GM12864 (cell line): ENCODE measurements at regions not wholly inside any gene's neighbourhood (a gene's known extent, or its start where the extent isn't known, plus 50 kb on each side); places are given as distances from the start of the nearest gene placed in this dataset.

Experiments used
- DNase-seq: peaks from one replicate; pipeline ENCODE4 v3.0.0-alpha.2; 2011; ENCODE audit warnings: low read depth
- H3K4me3 ChIP-seq: 2 replicates; pipeline ENCODE4 v1.5.1; 2011; ENCODE audit warnings: mild to moderate bottlenecking, low read depth, low read length, control low read depth
- CTCF ChIP-seq: IDR thresholded peaks from 2 replicates; pipeline ENCODE4 v1.5.1; 2011; ENCODE audit warnings: low read depth, mild to moderate bottlenecking, moderate library complexity, low read length, control low read depth, inconsistent platforms; ENCODE audit errors: missing control alignments

- no peak overlapping the region for H3K4me3 ChIP-seq
- TF ChIP-seq CTCF: no peak
- no peak for DNase-seq
Observed at GRCh38 chr1:34409689-34410229, 233.1 kb downstream of the C1orf94 start.

DNA sequence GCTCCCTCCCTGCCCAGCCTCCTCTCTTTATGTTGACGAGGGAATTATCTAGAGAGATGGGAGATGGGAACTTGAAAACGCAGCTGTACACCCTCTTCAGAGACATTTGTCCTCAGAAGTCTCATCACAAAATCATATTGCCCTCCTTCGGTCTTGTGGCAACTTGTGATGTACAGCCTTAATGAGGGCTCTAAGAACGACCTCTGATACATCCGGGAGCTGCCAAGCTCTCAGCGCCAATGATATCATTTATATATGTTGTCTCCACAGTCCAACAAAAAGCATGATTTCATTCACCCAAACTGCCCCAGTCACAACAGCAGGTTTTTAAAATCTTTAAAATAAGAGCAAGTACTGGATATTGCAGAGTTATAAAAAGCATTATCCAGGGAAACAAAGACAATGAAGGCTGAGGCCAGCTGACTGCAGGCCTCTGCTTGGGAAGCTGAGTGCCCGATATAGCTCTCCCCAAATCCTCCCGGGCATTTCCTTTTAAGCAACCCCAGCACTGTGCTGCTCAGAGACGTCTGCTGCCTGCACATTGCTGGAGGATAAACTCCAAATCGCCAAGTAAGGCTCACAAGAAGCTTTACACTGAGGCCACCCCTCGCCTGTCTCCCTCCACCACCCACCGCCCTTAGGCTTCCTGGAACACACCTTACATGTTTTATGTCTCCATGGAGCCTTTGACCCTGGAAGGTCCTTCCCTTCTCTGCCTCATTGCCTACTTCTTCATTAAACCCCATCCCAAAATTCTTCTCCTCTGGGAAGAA, 236.1 kb downstream of the C1orf94 start:
- DNase-seq: no peak
- no peak for TF ChIP-seq CTCF
- H3K4me3 ChIP-seq: no peak overlapping the region

DNA sequence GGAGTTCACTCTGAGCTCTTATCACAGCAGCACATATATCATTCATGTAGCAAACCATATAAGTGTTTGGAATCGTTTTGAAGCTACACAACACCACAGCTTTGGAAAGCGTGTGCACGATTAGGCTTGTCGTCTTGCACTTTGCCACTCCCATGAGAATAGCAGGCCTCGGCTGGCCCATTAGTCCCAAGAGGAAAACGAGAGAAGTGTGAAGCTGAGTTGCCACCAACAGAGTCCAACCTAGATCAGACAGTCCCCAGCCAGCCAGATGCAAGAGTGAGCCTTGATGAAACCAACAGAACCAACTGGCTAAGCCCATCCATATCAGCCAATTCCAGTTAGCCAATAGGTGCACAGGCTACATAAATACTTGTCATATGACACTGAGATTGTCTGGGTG, 238.4 kb downstream of the C1orf94 start:
- no peak for TF ChIP-seq CTCF
- DNase-seq: no peak
- no peak overlapping the region for H3K4me3 ChIP-seq

DNA sequence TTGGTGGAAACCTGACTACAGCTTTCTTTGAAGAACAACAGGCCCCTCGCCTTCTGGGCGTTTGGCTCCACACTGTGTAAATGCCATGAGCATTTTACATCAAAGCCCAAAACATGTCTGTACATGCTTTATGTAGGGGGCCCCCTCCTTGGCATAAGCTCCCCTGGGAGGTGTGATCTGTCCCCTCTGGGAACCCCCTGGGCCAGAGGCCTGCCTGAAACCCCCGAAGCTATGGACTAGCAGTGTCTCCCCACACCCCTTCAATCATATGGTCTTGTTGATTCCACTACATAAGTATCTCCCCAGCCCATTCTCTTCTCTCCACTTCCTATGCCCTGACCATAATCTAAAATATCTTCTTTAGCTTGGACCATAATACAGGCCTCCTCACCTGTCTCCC, 241.5 kb downstream of the C1orf94 start:
- TF ChIP-seq CTCF: no peak
- no peak overlapping the region for H3K4me3 ChIP-seq
- DNase-seq: no peak

- no peak for TF ChIP-seq CTCF
- no peak overlapping the region for H3K4me3 ChIP-seq
- DNase-seq: no peak
Observed at GRCh38 chr1:34419663-34420136, 243.0 kb downstream of the C1orf94 start.

- no peak for DNase-seq
- H3K4me3 ChIP-seq: no peak overlapping the region
- TF ChIP-seq CTCF: no peak
Observed at GRCh38 chr1:34425046-34425445, 248.3 kb downstream of the C1orf94 start.

DNA sequence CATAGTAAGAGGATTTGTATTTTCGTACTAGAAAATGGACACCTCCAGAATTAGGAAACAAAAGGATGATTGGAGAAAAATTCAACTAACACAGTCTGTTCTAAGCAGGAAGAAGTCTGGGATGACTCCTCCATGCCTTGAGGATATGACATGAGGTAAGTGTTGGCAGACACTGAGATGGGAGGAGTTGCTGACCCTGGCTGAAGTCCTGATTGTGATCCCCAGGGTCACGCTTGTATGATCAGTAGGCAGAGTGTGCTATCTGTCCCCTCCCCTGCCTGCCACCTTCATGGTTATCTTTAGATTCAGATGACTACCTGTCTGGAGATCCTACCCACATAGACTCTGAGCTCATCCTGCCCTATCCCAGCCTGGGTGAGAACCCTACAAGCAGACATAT, 249.1 kb downstream of the C1orf94 start:
- no peak overlapping the region for H3K4me3 ChIP-seq
- no peak for TF ChIP-seq CTCF
- no peak for DNase-seq
